Mesenchymal stem cell (in vitro differentiated cells and primary cell): ENCODE measurements at regions not wholly inside any gene's neighbourhood (a gene's known extent, or its start where the extent isn't known, plus 50 kb on each side); places are given as distances from the start of the nearest gene placed in this dataset.

Experiments used
- DNase-seq: peaks from one replicate; pipeline ENCODE4 v3.0.0-alpha.2; 2013
- H2AFZ ChIP-seq: one replicate; pipeline ENCODE4 v1.6.1; 2013; ENCODE audit warnings: low read depth, mild to moderate bottlenecking, control low read depth, inconsistent platforms, low read length, moderate library complexity
- H2AK5ac ChIP-seq: 2 replicates; pipeline ENCODE4 v1.6.1; 2013; ENCODE audit warnings: low read length, moderate library complexity, mild to moderate bottlenecking, inconsistent platforms; ENCODE audit not compliant: severe bottlenecking
- H2BK120ac ChIP-seq: one replicate; pipeline ENCODE4 v1.6.1; 2013; ENCODE audit warnings: low read depth, mild to moderate bottlenecking, inconsistent platforms, low read length, moderate library complexity
- H2BK12ac ChIP-seq, 2 experiments: one replicate each; pipeline ENCODE4 v1.6.1; 2013; ENCODE audit warnings: inconsistent platforms in 2 of 2, low read length in 2 of 2, mild to moderate bottlenecking in 2 of 2, moderate library complexity in 2 of 2, control low read depth in 1 of 2
- H2BK15ac ChIP-seq: one replicate; pipeline ENCODE4 v1.6.1; 2013; ENCODE audit warnings: mild to moderate bottlenecking, low read depth, inconsistent platforms; ENCODE audit not compliant: poor library complexity, severe bottlenecking
- H2BK5ac ChIP-seq: 2 replicates; pipeline ENCODE4 v1.6.1; 2013; ENCODE audit warnings: low read depth, mild to moderate bottlenecking, low read length, control low read depth, inconsistent platforms; ENCODE audit not compliant: poor library complexity, severe bottlenecking
- H3K14ac ChIP-seq, 2 experiments: one replicate each; pipeline ENCODE4 v1.6.1; 2013; ENCODE audit warnings: inconsistent platforms in 2 of 2, low read length in 2 of 2, control low read depth in 1 of 2, mild to moderate bottlenecking in 1 of 2, moderate library complexity in 1 of 2
- H3K18ac ChIP-seq, 2 experiments: one replicate each; pipeline ENCODE4 v1.6.1; 2013; ENCODE audit warnings: inconsistent platforms in 2 of 2, low read length in 2 of 2, control low read depth in 1 of 2, low read depth in 1 of 2, mild to moderate bottlenecking in 1 of 2
- H3K23ac ChIP-seq, 2 experiments: one replicate each; pipeline ENCODE4 v1.6.1; 2013; ENCODE audit warnings: inconsistent platforms in 2 of 2, low read length in 2 of 2, mild to moderate bottlenecking in 2 of 2, moderate library complexity in 2 of 2, control low read depth in 1 of 2
- H3K27ac ChIP-seq: 2 replicates; pipeline ENCODE4 v1.5.1; 2013; ENCODE audit warnings: mild to moderate bottlenecking, moderate library complexity, low read length, control low read depth, inconsistent platforms; ENCODE audit not compliant: poor library complexity, severe bottlenecking
- H3K27me3 ChIP-seq, 2 experiments: 2 replicates each; pipeline versions ENCODE4 v1.6.1 to v1.7.0; 2013; ENCODE audit warnings: low read length in 2 of 2, mild to moderate bottlenecking in 2 of 2, moderate library complexity in 2 of 2, control low read depth in 1 of 2, inconsistent platforms in 1 of 2; ENCODE audit not compliant: control insufficient read depth in 1 of 2, insufficient read depth in 1 of 2
- H3K36me3 ChIP-seq, 2 experiments: 2 replicates each; pipeline versions ENCODE4 v1.6.1 to v1.7.0; 2013; ENCODE audit warnings: low read length in 2 of 2, control low read depth in 1 of 2, inconsistent platforms in 1 of 2, low read depth in 1 of 2, mild to moderate bottlenecking in 1 of 2; ENCODE audit not compliant: insufficient read depth in 2 of 2, control insufficient read depth in 1 of 2
- H3K4ac ChIP-seq, 2 experiments: one replicate each; pipeline ENCODE4 v1.6.1; 2013; ENCODE audit warnings: inconsistent platforms in 2 of 2, low read length in 2 of 2, mild to moderate bottlenecking in 2 of 2, moderate library complexity in 2 of 2, control low read depth in 1 of 2, low read depth in 1 of 2
- H3K4me1 ChIP-seq: 2 replicates; pipeline ENCODE4 v1.6.1; 2013; ENCODE audit warnings: low read depth, low read length, control low read depth; ENCODE audit not compliant: control insufficient read depth, insufficient read depth
- H3K4me2 ChIP-seq: 2 replicates; pipeline ENCODE4 v1.6.1; 2013; ENCODE audit warnings: low read length, mild to moderate bottlenecking, inconsistent platforms; ENCODE audit not compliant: poor library complexity, severe bottlenecking
- H3K4me3 ChIP-seq, 2 experiments: 2 replicates each; pipeline versions ENCODE4 v1.5.1 to v1.7.0; 2013; ENCODE audit warnings: low read length in 2 of 2, mild to moderate bottlenecking in 2 of 2, control low read depth in 1 of 2, low read depth in 1 of 2; ENCODE audit not compliant: insufficient read depth in 1 of 2
- H3K79me1 ChIP-seq: replicated peaks from 2 replicates; pipeline ENCODE4 v1.6.1; 2013; ENCODE audit warnings: mild to moderate bottlenecking, control low read depth, low read length, inconsistent platforms; ENCODE audit not compliant: poor library complexity, severe bottlenecking
- H3K9ac ChIP-seq: 2 replicates; pipeline ENCODE4 v1.7.0; 2013; ENCODE audit warnings: mild to moderate bottlenecking, low read length, moderate library complexity
- H3K9me3 ChIP-seq: 2 replicates; pipeline ENCODE4 v1.7.0; 2013; ENCODE audit warnings: mild to moderate bottlenecking, low read length; ENCODE audit not compliant: control insufficient read depth
- H4K8ac ChIP-seq: one replicate; pipeline ENCODE4 v1.6.1; 2013; ENCODE audit warnings: inconsistent platforms, mild to moderate bottlenecking, low read length, moderate library complexity
- H4K91ac ChIP-seq: one replicate; pipeline ENCODE4 v1.6.1; 2013; ENCODE audit warnings: mild to moderate bottlenecking, low read length, inconsistent platforms
- WGBS: methylation state at CpG from one replicate; pipeline ENCODE4 v1.1.7; 2013; ENCODE audit warnings: mixed read lengths; 5-methylcytosine and 5-hydroxymethylcytosine counted together

DNA sequence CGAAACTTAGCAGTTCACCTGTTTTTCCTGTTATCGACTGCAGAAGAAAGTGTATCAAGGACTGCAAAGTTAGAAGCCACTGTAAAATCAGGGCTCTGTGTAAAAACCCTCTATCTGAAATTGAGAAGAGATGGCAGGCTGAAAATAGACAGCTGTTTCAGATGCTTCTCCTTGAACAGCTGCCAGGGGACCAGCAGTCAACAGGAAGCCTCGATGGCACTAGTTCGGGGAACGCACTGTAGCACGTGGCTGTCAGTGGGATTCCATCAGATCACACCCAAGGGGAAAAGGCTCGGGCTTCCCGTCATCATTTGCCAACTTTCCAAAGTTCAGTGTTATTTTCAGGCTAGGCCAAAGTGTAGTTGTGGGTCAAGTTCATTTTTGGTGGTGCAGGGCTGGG lies 316.9 kb downstream of the TXNL1 start:
- H2BK5ac ChIP-seq, result no peak overlapping the region
- H3K9me3 ChIP-seq, result no peaks in the 10 kb centered on the region
- no peaks in the 10 kb centered on the region for H3K79me1 ChIP-seq

DNA sequence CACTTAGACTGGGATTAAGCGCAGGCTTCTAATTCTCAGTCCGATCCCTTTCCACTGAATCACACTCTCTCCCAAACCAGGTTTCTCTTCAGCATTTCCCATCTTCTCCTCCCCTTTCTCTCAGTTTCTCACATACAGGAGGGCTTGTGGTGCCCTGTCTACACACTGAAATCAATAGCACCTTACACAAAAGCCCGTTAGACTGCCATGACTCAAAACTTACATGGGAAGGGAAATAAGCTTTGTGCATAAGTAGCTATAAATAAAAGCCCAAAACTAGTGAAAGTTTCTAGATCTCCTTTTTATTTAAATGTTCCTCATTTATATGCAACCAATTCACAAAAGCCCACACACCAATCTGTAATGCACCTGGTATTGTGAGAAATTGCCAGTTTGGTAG lies 318.4 kb downstream of the TXNL1 start:
- no peaks in the 10 kb centered on the region for H3K4me1 ChIP-seq
- H2AK5ac ChIP-seq, result no peak overlapping the region
- H3K9ac ChIP-seq, result no peak overlapping the region
- H3K4me3 ChIP-seq, result no peak overlapping the region
- no peak overlapping the region for H3K27ac ChIP-seq
- no peak overlapping the region for H3K23ac ChIP-seq
- H2BK5ac ChIP-seq, result no peak overlapping the region
- no peak overlapping the region for H2BK15ac ChIP-seq
- H3K27me3 ChIP-seq, result no peaks in the 10 kb centered on the region
- no peak overlapping the region for H3K4me2 ChIP-seq
- H3K36me3 ChIP-seq, result no peaks in the 10 kb centered on the region
- H2BK12ac ChIP-seq, result no peak overlapping the region
- no peak overlapping the region for H3K4ac ChIP-seq
- no peaks in the 10 kb centered on the region for H3K9me3 ChIP-seq
- H3K79me1 ChIP-seq, result no peaks in the 10 kb centered on the region
- 98% methylated on average over 2 of the region's 3 CpGs for WGBS
- H2AFZ ChIP-seq, result no peak overlapping the region
- no peak overlapping the region for H4K8ac ChIP-seq
- H4K91ac ChIP-seq, result no peak overlapping the region
- no peak overlapping the region for H2BK120ac ChIP-seq
- no peak overlapping the region for H3K18ac ChIP-seq
- DNase-seq, result no peak
- no peak overlapping the region for H3K14ac ChIP-seq

More for the DNA sequence above, 316.9 kb downstream of the TXNL1 start:
- Histone ChIP-seq H4K8ac (no peak overlapping the region), H3K36me3 (no peaks in the 10 kb centered on the region), H3K4me2 (no peak overlapping the region), H3K4me3 (no peak overlapping the region), H3K9ac (no peak overlapping the region), H4K91ac (no peak overlapping the region), H3K27ac (no peak overlapping the region), H3K18ac (no peak overlapping the region), H2BK15ac (no peak overlapping the region), H3K27me3 (no peaks in the 10 kb centered on the region), H2BK12ac (no peak overlapping the region), H3K14ac (no peak overlapping the region), H2AK5ac (no peak overlapping the region), H3K4ac (no peak overlapping the region), H2BK120ac (no peak overlapping the region), H2AFZ (no peak overlapping the region), H3K23ac (no peak overlapping the region), H3K4me1 (no peaks in the 10 kb centered on the region)
- 87% methylated on average over 6 of the region's 8 CpGs for WGBS
- DNase-seq, result no peak

DNA sequence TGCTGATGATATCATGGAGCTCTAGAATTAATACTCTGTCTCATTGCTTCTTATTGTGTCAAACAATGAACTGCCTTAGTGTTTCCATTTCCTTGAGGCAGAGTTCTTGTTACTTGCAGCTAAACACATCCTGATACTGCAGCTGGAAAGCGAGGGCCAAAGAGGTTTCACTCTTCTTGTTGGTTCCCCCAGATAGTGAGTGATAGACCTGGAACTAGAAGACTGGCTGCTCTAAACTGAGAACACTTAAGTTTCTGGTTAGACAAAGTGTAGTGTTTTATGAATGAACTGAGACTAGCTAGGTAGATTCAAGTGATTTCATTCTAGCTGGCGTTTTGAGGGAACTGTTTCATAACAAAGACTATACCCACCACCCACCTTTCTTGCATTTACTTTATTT lies 321.7 kb downstream of the TXNL1 start:
- Histone ChIP-seq H3K4me3 (no peak overlapping the region), H4K91ac (no peak overlapping the region), H2BK120ac (no peak overlapping the region), H3K4me1 (no peaks in the 10 kb centered on the region), H3K4me2 (no peak overlapping the region), H2BK12ac (no peak overlapping the region), H3K9ac (no peak overlapping the region), H4K8ac (no peak overlapping the region), H2AK5ac (no peak overlapping the region), H2BK15ac (no peak overlapping the region), H3K23ac (no peak overlapping the region), H3K4ac (no peak overlapping the region), H3K14ac (no peak overlapping the region), H3K27ac (no peak overlapping the region), H3K36me3 (no peaks in the 10 kb centered on the region), H2BK5ac (no peak overlapping the region), H2AFZ (no peak overlapping the region), H3K79me1 (no peaks in the 10 kb centered on the region), H3K9me3 (no peaks in the 10 kb centered on the region), H3K18ac (no peak overlapping the region), H3K27me3 (peaks cover 0 to 3% of the 10 kb centered on the region in 2 experiments)
- DNase-seq, result no peak
- WGBS, result 88% methylated on average over 1 of the region's 2 CpGs

DNA sequence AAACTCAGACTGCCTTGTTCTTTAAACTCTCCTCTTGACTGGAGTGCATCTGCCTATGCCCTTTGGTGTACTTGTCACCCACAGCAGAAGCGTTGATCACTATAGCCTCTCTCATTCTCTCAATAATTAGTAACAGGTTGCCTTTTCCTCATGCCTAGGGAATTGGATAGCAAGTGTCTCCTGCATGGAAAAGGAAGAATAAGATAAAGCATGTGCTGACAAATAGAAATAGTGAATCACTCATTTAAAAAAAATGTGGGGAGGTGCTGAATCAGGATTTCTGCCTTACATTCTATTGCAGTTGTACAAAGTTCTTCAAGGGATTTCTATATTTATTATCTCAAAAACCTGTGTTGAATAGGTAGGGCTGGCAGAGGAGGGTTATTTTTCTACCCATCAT lies 323.0 kb downstream of the TXNL1 start:
- no CpG with 5 or more reads among the region's 1 CpG for WGBS
- DNase-seq, result no peak
- no peaks in the 10 kb centered on the region for H3K36me3 ChIP-seq

More for the DNA sequence above, 323.0 kb downstream of the TXNL1 start:
- Histone ChIP-seq H3K18ac (no peak overlapping the region), H2BK120ac (no peak overlapping the region), H3K27me3 (peaks cover 0 to 3% of the 10 kb centered on the region in 2 experiments), H3K4me2 (no peak overlapping the region), H2BK15ac (no peak overlapping the region), H3K27ac (no peak overlapping the region), H2AFZ (no peak overlapping the region), H3K9ac (no peak overlapping the region), H3K4me3 (no peak overlapping the region), H2AK5ac (no peak overlapping the region), H3K4ac (no peak overlapping the region), H3K79me1 (no peaks in the 10 kb centered on the region), H3K14ac (no peak overlapping the region), H2BK12ac (no peak overlapping the region), H3K23ac (no peak overlapping the region), H4K8ac (no peak overlapping the region), H2BK5ac (no peak overlapping the region), H4K91ac (no peak overlapping the region), H3K9me3 (no peaks in the 10 kb centered on the region), H3K4me1 (no peaks in the 10 kb centered on the region)
